PC-3 (cell line): ENCODE measurements at regions not wholly inside any gene's neighbourhood (a gene's known extent, or its start where the extent isn't known, plus 50 kb on each side); places are given as distances from the start of the nearest gene placed in this dataset.
"Not testable (repeated sequence)": the region's sequence is repeated elsewhere in the genome, so short reads cannot be mapped to it uniquely, and the experiment has no call there.

ENCODE experiments used
- ATAC-seq: fragments of 200-7000 bp; cut with Tn5 transposase; 2 replicates; pipeline ENCODE4 v1.9.1; 2020; ENCODE audit warnings: mild to moderate bottlenecking, moderate library complexity
- BruUV-seq: library from RNA; stranded (reverse); fragments of 400-500 nt; replicated peaks from 2 replicates; lab custom pipeline; 2021; lab: Mats Ljungman, UMichigan
- CTCF ChIA-PET: fragments of 300-600 bp; sonication (Branson Sonifier 250); formaldehyde crosslinking; loops from one replicate; lab custom pipeline; 2022; ENCODE audit warnings: antibody characterized with exemption; lab: Charles Lee
- POLR2A ChIA-PET: fragments of 300-600 bp; sonication (Branson Sonifier 250); formaldehyde crosslinking; loops from one replicate; lab custom pipeline; 2022; ENCODE audit warnings: antibody characterized with exemption; ENCODE audit not compliant: unreplicated experiment; lab: Charles Lee
- DNase-seq: peaks from one replicate; pipeline ENCODE4 v3.0.0-alpha.2; 2015
- H2AFZ ChIP-seq: fragments of 300-600 bp; sonication (generic); 2 replicates; pipeline ENCODE4 v1.6.0; 2016; ENCODE audit warnings: antibody characterized with exemption, low read length
- H3F3A ChIP-seq: fragments of 300-600 bp; sonication (generic); one replicate; pipeline ENCODE4 v1.6.0; 2017; ENCODE audit warnings: antibody characterized with exemption, low read length, control low read depth, mild to moderate bottlenecking; ENCODE audit not compliant: unreplicated experiment
- H3K27ac ChIP-seq: fragments of 300-600 bp; sonication (generic); 2 replicates; pipeline ENCODE4 v1.5.1; 2016; ENCODE audit warnings: mild to moderate bottlenecking, low read length
- H3K27me3 ChIP-seq: fragments of 300-600 bp; sonication (generic); 2 replicates; pipeline ENCODE4 v1.6.1; 2016; ENCODE audit warnings: low read length, mixed read lengths
- H3K36me3 ChIP-seq: fragments of 300-600 bp; sonication (generic); 2 replicates; pipeline ENCODE4 v1.6.1; 2016; ENCODE audit warnings: low read depth, mixed run types, low read length, mixed read lengths
- H3K4me1 ChIP-seq: fragments of 300-600 bp; sonication (generic); 2 replicates; pipeline ENCODE4 v1.5.1; 2016; ENCODE audit warnings: low read length; ENCODE audit not compliant: insufficient read depth
- H3K4me2 ChIP-seq: fragments of 300-600 bp; sonication (generic); 2 replicates; pipeline ENCODE4 v1.6.0; 2016; ENCODE audit warnings: low read length
- H3K4me3 ChIP-seq: fragments of 300-600 bp; sonication (generic); 2 replicates; pipeline ENCODE4 v1.5.1; 2016; ENCODE audit warnings: mild to moderate bottlenecking, low read length, mixed read lengths
- H3K79me2 ChIP-seq: fragments of 300-600 bp; sonication (generic); 2 replicates; pipeline ENCODE4 v1.6.1; 2017; ENCODE audit warnings: low read length, mixed read lengths
- H3K9ac ChIP-seq: fragments of 300-600 bp; sonication (generic); 2 replicates; pipeline ENCODE4 v1.6.0; 2016; ENCODE audit warnings: mild to moderate bottlenecking, low read length
- H3K9me2 ChIP-seq: fragments of 300-600 bp; sonication (generic); replicated peaks from 2 replicates; pipeline ENCODE4 v1.6.1; 2016; ENCODE audit warnings: mixed run types, low read length, mixed read lengths
- H3K9me3 ChIP-seq: fragments of 300-600 bp; sonication (generic); 2 replicates; pipeline ENCODE4 v1.6.1; 2016; ENCODE audit warnings: low read length, mixed read lengths
- H4K20me1 ChIP-seq: fragments of 300-600 bp; sonication (generic); 2 replicates; pipeline ENCODE4 v1.6.1; 2016; ENCODE audit warnings: low read length, mixed read lengths
- EZH2 ChIP-seq: fragments of 300-600 bp; sonication (generic); IDR thresholded peaks from one replicate; pipeline ENCODE4 v1.6.1; 2017; ENCODE audit warnings: antibody characterized with exemption, mild to moderate bottlenecking, low read length; ENCODE audit not compliant: unreplicated experiment
- EZH2phosphoT487 ChIP-seq: fragments of 300-600 bp; sonication (generic); IDR thresholded peaks from 2 replicates; pipeline ENCODE4 v1.6.1; 2018; ENCODE audit warnings: mild to moderate bottlenecking, antibody characterized with exemption, low read length, borderline replicate concordance
- intact Hi-C: fragments of 100-400 bp; cut with micrococcal nuclease; formaldehyde crosslinking; loops from 2 replicates; pipeline ENCODE4 v1.9.0; 2023
- TF ChIP-seq, protein P1 (sequence below): fragments of 300-600 bp; sonication (generic); conservative IDR thresholded peaks from 2 replicates; pipeline ENCODE4 v1.5.1; 2017; ENCODE audit warnings: antibody characterized with exemption, low read depth, mild to moderate bottlenecking, low read length

- no peak overlapping the region for H3K4me2 ChIP-seq
- H3K36me3 ChIP-seq: no peaks in the 10 kb centered on the region
- no peak overlapping the region for H2AFZ ChIP-seq
- H3K9me2 ChIP-seq: no peaks in the 10 kb centered on the region
- H3K27ac ChIP-seq: no peak overlapping the region
- ATAC-seq (no peak), DNase-seq (no peak)
- H4K20me1 ChIP-seq: no peaks in the 10 kb centered on the region
- H3F3A ChIP-seq: no peaks in the 10 kb centered on the region
- intact Hi-C loops: no loop called here
- no peak overlapping the region for H3K4me3 ChIP-seq
- H3K9ac ChIP-seq: no peak overlapping the region
- H3K79me2 ChIP-seq: no peaks in the 10 kb centered on the region
- ChIA-PET POLR2A (no interaction called here), CTCF (no interaction called here)
- TF ChIP-seq, protein P1, sequence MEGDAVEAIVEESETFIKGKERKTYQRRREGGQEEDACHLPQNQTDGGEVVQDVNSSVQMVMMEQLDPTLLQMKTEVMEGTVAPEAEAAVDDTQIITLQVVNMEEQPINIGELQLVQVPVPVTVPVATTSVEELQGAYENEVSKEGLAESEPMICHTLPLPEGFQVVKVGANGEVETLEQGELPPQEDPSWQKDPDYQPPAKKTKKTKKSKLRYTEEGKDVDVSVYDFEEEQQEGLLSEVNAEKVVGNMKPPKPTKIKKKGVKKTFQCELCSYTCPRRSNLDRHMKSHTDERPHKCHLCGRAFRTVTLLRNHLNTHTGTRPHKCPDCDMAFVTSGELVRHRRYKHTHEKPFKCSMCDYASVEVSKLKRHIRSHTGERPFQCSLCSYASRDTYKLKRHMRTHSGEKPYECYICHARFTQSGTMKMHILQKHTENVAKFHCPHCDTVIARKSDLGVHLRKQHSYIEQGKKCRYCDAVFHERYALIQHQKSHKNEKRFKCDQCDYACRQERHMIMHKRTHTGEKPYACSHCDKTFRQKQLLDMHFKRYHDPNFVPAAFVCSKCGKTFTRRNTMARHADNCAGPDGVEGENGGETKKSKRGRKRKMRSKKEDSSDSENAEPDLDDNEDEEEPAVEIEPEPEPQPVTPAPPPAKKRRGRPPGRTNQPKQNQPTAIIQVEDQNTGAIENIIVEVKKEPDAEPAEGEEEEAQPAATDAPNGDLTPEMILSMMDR: no peak
- no peak for TF ChIP-seq EZH2
- no peak for TF ChIP-seq EZH2phosphoT487
- H3K9me3 ChIP-seq: no peaks in the 10 kb centered on the region
- H3K4me1 ChIP-seq: no peaks in the 10 kb centered on the region
- no TSS peak for BruUV-seq
- H3K27me3 ChIP-seq: no peaks in the 10 kb centered on the region
Measured at GRCh38 chr6:164616917-164617524, 692.4 kb downstream of the C6orf118 start.

GRCh38 chr6:164612751-164613150 is 696.7 kb downstream of the C6orf118 start:
- no peak for ATAC-seq
- intact Hi-C loops: no loop called here
- CTCF ChIA-PET: no interaction called here

DNA sequence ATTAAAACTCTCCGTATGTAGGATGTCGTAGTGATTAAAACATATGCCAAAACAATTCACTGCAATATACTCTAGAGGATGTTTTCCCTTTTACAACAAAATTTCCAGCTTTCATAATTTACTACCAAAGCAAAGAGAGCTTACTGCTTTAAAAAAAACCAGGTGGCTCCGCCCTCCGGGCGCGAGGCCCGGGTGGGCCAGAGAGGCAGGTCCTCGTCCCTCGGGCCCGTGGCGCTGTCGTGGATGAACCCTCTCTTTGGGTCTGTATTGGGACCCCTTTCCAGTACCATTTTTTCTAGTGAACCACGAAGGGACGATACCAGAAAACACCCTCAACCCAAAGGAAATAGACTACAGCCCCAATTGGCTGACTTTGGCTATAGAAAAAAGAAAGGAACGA is 698.5 kb downstream of the C6orf118 start:
- H3K79me2 ChIP-seq, H3K9ac ChIP-seq, H3K9me3 ChIP-seq, H3K27me3 ChIP-seq, H3K4me3 ChIP-seq, POLR2A ChIA-PET, H3K9me2 ChIP-seq, H3F3A ChIP-seq, H4K20me1 ChIP-seq, H3K27ac ChIP-seq, CTCF ChIA-PET, H3K36me3 ChIP-seq, H2AFZ ChIP-seq, H3K4me1 ChIP-seq, H3K4me2 ChIP-seq, ATAC-seq, DNase-seq, BruUV-seq, intact Hi-C loops: not testable (repeated sequence)

More at GRCh38 chr6:164612751-164613150, 696.7 kb downstream of the C6orf118 start:
- Histone ChIP-seq H3K4me1 (no peaks in the 10 kb centered on the region), H3K4me3 (no peak overlapping the region), H4K20me1 (no peaks in the 10 kb centered on the region), H3K36me3 (no peaks in the 10 kb centered on the region), H3K9ac (no peak overlapping the region), H3K79me2 (no peaks in the 10 kb centered on the region), H3K27me3 (no peaks in the 10 kb centered on the region), H2AFZ (no peak overlapping the region), H3K9me3 (no peaks in the 10 kb centered on the region), H3K27ac (no peak overlapping the region), H3F3A (no peaks in the 10 kb centered on the region), H3K4me2 (no peak overlapping the region), H3K9me2 (no peaks in the 10 kb centered on the region)
- TF ChIP-seq EZH2phosphoT487 (no peak), EZH2 (no peak)
- TF ChIP-seq, protein P1: no peak
- peak; percentile 2 for DNase-seq
- no TSS peak for BruUV-seq
- POLR2A ChIA-PET: no interaction called here

DNA sequence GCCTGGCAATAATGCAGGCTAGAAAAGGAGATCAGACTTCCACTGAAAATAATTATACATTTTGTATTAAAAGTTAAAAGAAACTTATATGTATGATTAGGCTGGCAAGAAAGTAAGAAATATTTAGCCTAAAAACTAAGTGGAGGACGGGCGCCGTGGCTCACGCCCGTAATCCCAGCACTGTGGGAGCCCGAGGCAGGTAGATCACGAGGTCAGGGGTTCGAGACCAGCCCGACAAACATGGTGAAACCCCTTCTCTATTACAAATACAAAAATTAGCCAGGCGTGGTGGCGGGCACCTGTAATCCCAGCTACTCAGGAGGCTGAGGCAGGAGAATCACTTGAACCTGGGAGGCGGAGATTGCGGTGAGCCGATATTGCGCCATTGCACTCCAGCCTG is 707.0 kb downstream of the C6orf118 start:
- DNase-seq, H3K4me3 ChIP-seq, CTCF ChIA-PET, POLR2A ChIA-PET, intact Hi-C loops, H3K4me2 ChIP-seq, H3K79me2 ChIP-seq, H3K27me3 ChIP-seq, H2AFZ ChIP-seq, H3K4me1 ChIP-seq, H3K36me3 ChIP-seq, H4K20me1 ChIP-seq, H3F3A ChIP-seq, H3K9me3 ChIP-seq, ATAC-seq, H3K27ac ChIP-seq, H3K9me2 ChIP-seq, BruUV-seq, H3K9ac ChIP-seq: not testable (repeated sequence)
